Astrocyte of the spinal cord (primary cell): ENCODE measurements at regions not wholly inside any gene's neighbourhood (a gene's known extent, or its start where the extent isn't known, plus 50 kb on each side); places are given as distances from the start of the nearest gene placed in this dataset.
"Not testable (repeated sequence)": the region's sequence is repeated elsewhere in the genome, so short reads cannot be mapped to it uniquely, and the experiment has no call there.

Experiments
- DNase-seq: peaks from one replicate; pipeline ENCODE4 v3.0.0; 2011; ENCODE audit warnings: low read depth, low spot score
- H3K4me3 ChIP-seq: 2 replicates; pipeline ENCODE4 v1.5.1; 2011; ENCODE audit warnings: low read depth, mild to moderate bottlenecking, low read length, moderate library complexity
- in situ Hi-C: cut with HindIII; loops from 2 replicates; pipeline ENCODE4 v1.10.0; 2017; ENCODE audit warnings: low sequenced_read_pairs
- TF ChIP-seq, protein P1 (sequence below): IDR thresholded peaks from 2 replicates; pipeline ENCODE4 v1.5.1; 2012; ENCODE audit warnings: low read depth, mild to moderate bottlenecking, low read length, inconsistent platforms

DNA sequence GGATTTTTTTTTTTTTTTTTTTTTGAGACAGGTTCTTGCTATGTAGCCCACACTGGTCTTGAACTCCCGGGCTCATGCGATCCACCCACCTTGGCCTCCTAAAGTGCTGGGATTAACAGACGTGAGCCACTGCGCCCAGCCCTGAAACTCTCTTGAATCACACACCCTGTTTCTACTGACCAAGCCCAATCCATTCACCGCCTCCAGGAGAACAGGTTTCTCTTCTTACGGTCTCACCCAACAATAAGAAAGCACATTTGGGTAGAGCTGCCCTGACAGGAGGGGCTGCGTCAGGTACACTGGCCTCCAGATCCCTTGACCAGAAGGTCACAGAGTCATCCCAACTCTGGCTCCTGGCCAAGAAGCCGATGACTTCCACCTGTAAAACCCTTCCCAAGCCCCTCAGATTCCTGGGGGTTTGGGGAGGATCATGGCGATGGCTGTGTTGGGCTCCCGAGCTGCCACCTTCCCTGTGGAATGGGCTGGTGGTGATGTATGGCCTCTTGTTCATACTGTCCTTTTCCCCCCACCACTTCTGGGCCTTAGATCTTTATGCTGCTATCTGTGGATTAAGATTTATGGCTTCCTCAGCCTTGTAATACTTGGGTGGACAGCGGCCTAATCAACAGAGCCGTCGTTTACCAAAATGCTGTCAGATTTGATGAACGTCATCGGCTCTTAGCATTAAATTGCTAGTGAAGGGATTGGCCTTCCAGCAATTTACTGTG is 89.1 kb downstream of the KATNIP start:
- TF ChIP-seq, protein P1, sequence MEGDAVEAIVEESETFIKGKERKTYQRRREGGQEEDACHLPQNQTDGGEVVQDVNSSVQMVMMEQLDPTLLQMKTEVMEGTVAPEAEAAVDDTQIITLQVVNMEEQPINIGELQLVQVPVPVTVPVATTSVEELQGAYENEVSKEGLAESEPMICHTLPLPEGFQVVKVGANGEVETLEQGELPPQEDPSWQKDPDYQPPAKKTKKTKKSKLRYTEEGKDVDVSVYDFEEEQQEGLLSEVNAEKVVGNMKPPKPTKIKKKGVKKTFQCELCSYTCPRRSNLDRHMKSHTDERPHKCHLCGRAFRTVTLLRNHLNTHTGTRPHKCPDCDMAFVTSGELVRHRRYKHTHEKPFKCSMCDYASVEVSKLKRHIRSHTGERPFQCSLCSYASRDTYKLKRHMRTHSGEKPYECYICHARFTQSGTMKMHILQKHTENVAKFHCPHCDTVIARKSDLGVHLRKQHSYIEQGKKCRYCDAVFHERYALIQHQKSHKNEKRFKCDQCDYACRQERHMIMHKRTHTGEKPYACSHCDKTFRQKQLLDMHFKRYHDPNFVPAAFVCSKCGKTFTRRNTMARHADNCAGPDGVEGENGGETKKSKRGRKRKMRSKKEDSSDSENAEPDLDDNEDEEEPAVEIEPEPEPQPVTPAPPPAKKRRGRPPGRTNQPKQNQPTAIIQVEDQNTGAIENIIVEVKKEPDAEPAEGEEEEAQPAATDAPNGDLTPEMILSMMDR, result no peak
- H3K4me3 ChIP-seq, result no peak overlapping the region
- in situ Hi-C loops, result no loop called here
- no peak for DNase-seq

DNA sequence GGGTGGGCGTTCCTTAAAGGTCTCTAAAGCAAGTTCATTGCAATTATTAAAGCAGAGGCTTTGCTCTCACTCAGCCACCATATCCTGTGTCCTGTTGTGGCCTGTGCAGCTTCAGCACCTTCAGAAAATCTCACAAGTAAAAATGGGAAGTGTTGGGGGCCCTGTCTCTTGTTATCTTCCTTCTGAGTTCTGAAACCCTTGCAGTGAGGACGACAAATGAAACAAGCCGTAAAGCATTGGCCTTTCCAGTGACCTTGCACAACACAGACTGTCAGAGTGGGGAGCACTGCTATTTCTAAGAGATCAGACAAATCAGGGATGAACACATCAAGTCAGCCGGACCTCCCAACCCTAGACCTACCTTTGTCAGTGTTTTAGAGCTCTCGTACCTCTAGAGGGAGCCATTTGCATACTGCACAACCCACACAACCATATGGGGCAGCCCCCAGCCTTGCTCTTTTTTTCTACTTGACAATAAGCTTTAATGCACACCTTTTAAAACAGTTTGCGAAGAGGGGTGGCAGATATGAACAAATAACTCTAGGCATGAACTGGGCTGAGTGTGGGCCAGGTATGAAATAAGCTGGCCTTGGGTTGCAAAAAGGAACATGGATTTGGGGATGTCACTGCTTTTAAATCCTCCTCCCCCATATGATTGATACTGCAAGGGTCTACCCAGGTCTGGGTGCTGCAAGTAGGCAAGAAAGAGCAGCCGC is 89.8 kb downstream of the KATNIP start:
- TF ChIP-seq, protein P1, result peak; percentile 83
- peak; percentile 62 for DNase-seq
- H3K4me3 ChIP-seq, result no peak overlapping the region
- in situ Hi-C loops, result no loop called here

DNA sequence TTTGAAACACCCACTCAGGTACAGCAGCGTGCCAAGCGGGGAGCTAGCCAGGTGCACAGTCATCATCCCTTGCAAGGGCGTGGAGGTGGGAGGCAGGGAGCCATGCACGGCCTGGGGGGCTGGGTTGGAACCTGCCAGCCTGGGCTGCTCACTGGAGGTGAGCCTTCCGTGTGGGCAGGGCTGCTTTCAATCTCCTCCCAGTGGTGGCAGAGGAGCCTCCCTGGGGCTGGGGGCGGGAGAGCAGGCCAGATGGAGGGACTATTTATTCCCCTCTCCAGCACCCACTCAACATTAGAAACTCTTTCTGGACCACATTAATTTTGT is 90.3 kb downstream of the KATNIP start:
- in situ Hi-C loops, result no loop called here
- no peak for DNase-seq
- TF ChIP-seq, protein P1, result no peak
- H3K4me3 ChIP-seq, result no peak overlapping the region

DNA sequence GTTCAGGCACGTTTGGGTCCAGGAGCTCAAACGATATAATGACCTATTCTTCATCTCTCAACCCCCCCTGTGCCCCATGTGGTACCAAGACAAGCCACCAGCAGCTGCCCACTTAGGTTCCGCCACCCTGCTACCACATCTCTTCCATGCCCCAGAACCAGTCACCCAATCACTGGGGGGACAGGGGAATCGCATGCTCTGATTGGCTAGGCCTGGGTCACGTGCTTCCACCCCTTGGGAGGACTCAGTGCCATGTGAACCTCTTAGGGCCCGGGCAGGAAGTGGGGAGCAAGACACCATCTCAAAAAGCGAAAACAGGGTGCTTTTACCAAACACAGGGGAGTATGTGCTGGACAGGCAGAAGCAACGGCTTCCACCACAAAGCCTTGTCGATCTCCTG is 91.3 kb downstream of the KATNIP start:
- H3K4me3 ChIP-seq, result no peak overlapping the region
- in situ Hi-C loops, result no loop called here
- no peak for DNase-seq
- TF ChIP-seq, protein P1, result no peak

DNA sequence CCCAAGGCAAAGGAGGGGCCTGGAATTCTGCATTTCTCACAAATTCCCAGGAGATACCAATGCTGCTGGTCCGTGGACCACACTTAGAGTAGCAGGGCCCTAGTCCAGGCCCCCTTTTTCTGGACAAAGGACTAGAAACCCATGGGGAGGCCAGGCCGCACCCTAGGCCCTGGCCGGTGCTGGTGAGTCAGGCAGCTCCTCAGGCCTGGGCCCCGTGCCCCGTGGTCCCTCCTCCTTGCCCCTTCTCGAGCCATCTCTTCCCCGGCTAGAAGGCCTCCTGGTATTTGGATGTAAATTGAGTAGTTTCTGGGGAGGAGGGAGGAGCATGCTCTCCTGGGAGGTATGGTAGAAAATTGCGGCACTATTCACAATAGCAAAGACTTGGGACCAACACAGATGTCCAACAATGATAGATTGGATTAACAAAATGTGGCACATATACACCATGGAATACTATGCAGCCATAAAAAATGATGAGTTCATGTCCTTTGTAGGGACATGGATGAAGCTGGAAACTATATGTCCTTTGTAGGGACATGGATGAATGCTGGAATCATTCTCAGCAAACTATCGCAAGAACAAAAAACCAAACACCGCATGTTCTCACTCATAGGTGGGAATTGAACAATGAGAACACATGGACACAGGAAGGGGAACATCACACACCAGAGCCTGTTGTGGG is 91.9 kb downstream of the KATNIP start:
- H3K4me3 ChIP-seq, in situ Hi-C loops, DNase-seq: not testable (repeated sequence)

DNA sequence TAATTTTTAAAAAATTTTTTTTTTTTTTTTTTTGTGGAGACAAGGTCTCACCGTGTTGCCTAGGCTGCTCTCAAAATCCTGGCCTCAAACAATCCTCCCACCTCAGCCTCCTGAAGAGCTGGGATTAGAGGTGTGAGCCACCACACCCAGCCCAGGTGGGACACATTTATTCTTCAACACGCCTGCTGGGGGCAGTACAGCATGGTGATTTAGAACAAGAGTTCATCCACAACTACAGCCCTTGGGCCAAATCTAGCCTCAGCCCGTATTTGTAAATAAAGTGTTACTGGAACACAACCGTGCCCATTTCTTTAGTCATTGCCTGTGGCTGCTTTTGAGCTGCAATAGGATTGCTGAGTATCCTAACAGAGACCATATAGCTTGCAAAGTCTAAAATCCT is 92.8 kb downstream of the KATNIP start:
- TF ChIP-seq, protein P1, result peak; percentile 20
- peak; percentile 17 for DNase-seq
- in situ Hi-C loops, result no loop called here
- H3K4me3 ChIP-seq, result no peak overlapping the region

DNA sequence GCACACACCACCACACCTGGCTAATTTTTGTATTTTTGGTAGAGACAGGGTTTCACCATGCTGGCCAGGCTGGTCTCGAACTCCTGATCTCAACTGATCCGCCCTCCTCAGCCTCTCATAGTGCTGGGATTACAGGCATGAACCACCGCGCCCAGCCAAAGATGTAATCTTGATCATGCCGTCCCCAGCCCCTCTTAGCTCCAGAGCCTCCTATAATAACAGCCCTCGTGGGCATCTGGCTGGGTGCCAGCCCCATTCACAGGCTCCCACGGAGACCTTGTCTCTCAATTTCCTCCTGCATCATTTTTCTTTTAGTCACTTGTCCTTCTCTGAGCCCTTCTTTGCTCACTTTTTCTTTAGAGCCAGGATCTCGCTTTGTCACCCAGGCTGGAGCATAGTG is 94.2 kb downstream of the KATNIP start:
- DNase-seq, result no peak
- in situ Hi-C loops, result no loop called here
- TF ChIP-seq, protein P1, result no peak
- no peak overlapping the region for H3K4me3 ChIP-seq
